Neural cell (in vitro differentiated cells): ENCODE measurements at regions not wholly inside any gene's neighbourhood (a gene's known extent, or its start where the extent isn't known, plus 50 kb on each side); places are given as distances from the start of the nearest gene placed in this dataset.

Experiments
- H2AFZ ChIP-seq: fragments of 200-600, 300-800 bp; sonication (generic), shearing (Covaris generic); 2 replicates; pipeline ENCODE4 v1.6.0; 2014; ENCODE audit warnings: low read depth, mild to moderate bottlenecking, antibody characterized with exemption, low read length, moderate library complexity
- H3F3A ChIP-seq: fragments of 200-600 bp; shearing (Covaris generic); 2 replicates; pipeline ENCODE4 v1.6.1; 2016; ENCODE audit warnings: mild to moderate bottlenecking, moderate library complexity, mixed read lengths, antibody characterized with exemption, low read length; ENCODE audit not compliant: insufficient read depth, poor library complexity, severe bottlenecking
- H3K27ac ChIP-seq: fragments of 200-600, 300-800 bp; sonication (generic), shearing (Covaris generic); 2 replicates; pipeline ENCODE4 v1.5.1; 2014; ENCODE audit warnings: mild to moderate bottlenecking, low read length, moderate library complexity
- H3K27me3 ChIP-seq: fragments of 300-800, 200-600 bp; sonication (generic), shearing (Covaris generic); 2 replicates; pipeline ENCODE4 v1.6.0; 2014; ENCODE audit warnings: mild to moderate bottlenecking, low read depth, low read length, moderate library complexity; ENCODE audit not compliant: insufficient read depth
- H3K36me3 ChIP-seq: fragments of 300-800, 200-600 bp; sonication (generic), shearing (Covaris generic); 2 replicates; pipeline ENCODE4 v1.5.1; 2014; ENCODE audit warnings: mild to moderate bottlenecking, antibody characterized with exemption, low read length, moderate library complexity; ENCODE audit not compliant: insufficient read depth
- H3K4me2 ChIP-seq: fragments of 300-800, 200-600 bp; sonication (generic), shearing (Covaris generic); 2 replicates; pipeline ENCODE4 v1.6.0; 2014; ENCODE audit warnings: mild to moderate bottlenecking, low read length
- H3K4me3 ChIP-seq: fragments of 300-800, 200-600 bp; sonication (generic), shearing (Covaris generic); 2 replicates; pipeline ENCODE4 v1.5.1; 2014; ENCODE audit warnings: mild to moderate bottlenecking, low read length, moderate library complexity
- H3K79me2 ChIP-seq: fragments of 200-600 bp; shearing (Covaris generic); replicated peaks from 2 replicates; pipeline ENCODE4 v1.6.0; 2014; ENCODE audit warnings: mild to moderate bottlenecking, low read length, moderate library complexity; ENCODE audit not compliant: insufficient read depth
- H3K9ac ChIP-seq: fragments of 300-800, 200-600 bp; sonication (generic), shearing (Covaris generic); 2 replicates; pipeline ENCODE4 v1.6.1; 2016; ENCODE audit warnings: mild to moderate bottlenecking, low read length, mixed read lengths
- H3K9me2 ChIP-seq: fragments of 200-600 bp; shearing (Covaris generic); 2 replicates; pipeline ENCODE4 v1.6.1; 2016; ENCODE audit warnings: mild to moderate bottlenecking, low read length, mixed read lengths; ENCODE audit not compliant: insufficient read depth
- H3K9me3 ChIP-seq: fragments of 200-600, 300-800 bp; sonication (generic), shearing (Covaris generic); 2 replicates; pipeline ENCODE4 v1.6.1; 2016; ENCODE audit warnings: mild to moderate bottlenecking, mixed run types, low read length, moderate library complexity, mixed read lengths
- H4K20me1 ChIP-seq: fragments of 200-600 bp; shearing (Covaris generic); 2 replicates; pipeline ENCODE4 v1.6.1; 2016; ENCODE audit warnings: mild to moderate bottlenecking, mixed run types; ENCODE audit not compliant: insufficient read depth
- EP300 ChIP-seq: fragments of 450-650 bp; conservative IDR thresholded peaks from 2 replicates; pipeline ENCODE4 v1.6.1; 2014; ENCODE audit warnings: antibody characterized with exemption, mild to moderate bottlenecking, moderate library complexity; ENCODE audit not compliant: poor library complexity, severe bottlenecking
- EZH2 ChIP-seq: fragments of 200-600, 300-800 bp; shearing (Covaris generic), sonication (generic); IDR thresholded peaks from 2 replicates; pipeline ENCODE4 v1.6.1; 2014; ENCODE audit warnings: antibody characterized with exemption, low read length, borderline replicate concordance, mild to moderate bottlenecking; ENCODE audit not compliant: insufficient read depth, poor library complexity, severe bottlenecking
- MXI1 ChIP-seq: fragments of 450-650 bp; conservative IDR thresholded peaks from 2 replicates; pipeline ENCODE4 v1.6.1; 2014; ENCODE audit warnings: antibody characterized with exemption, mild to moderate bottlenecking; ENCODE audit not compliant: poor library complexity, severe bottlenecking
- POLR2AphosphoS5 ChIP-seq: IDR thresholded peaks from 2 replicates; pipeline ENCODE4 v1.6.1; 2012
- RAD21 ChIP-seq: fragments of 450-650 bp; conservative IDR thresholded peaks from 2 replicates; pipeline ENCODE4 v1.6.1; 2014; ENCODE audit warnings: antibody characterized with exemption, mild to moderate bottlenecking, moderate library complexity
- SMC3 ChIP-seq: fragments of 450-650 bp; conservative IDR thresholded peaks from 2 replicates; pipeline ENCODE4 v1.6.1; 2014; ENCODE audit warnings: antibody characterized with exemption, mild to moderate bottlenecking, moderate library complexity; ENCODE audit not compliant: poor library complexity
- TAF1 ChIP-seq: IDR thresholded peaks from 2 replicates; pipeline ENCODE4 v1.6.1; 2012; ENCODE audit warnings: low read depth
- TF ChIP-seq, protein P1 (sequence below): IDR thresholded peaks from 2 replicates; pipeline ENCODE4 v1.6.1; 2012; ENCODE audit warnings: borderline replicate concordance
- TF ChIP-seq, protein P2 (sequence below): fragments of 450-650 bp; IDR thresholded peaks from 2 replicates; pipeline ENCODE4 v1.5.1; 2014; ENCODE audit warnings: antibody characterized with exemption, mild to moderate bottlenecking, moderate library complexity; ENCODE audit not compliant: poor library complexity, severe bottlenecking

GRCh38 chr1:57986432-57986831, 560.1 kb downstream of the OMA1 start:
- Histone ChIP-seq H3K27ac (no peak overlapping the region), H3K27me3 (no peaks in the 10 kb centered on the region), H3K9me3 (no peaks in the 10 kb centered on the region), H3K4me2 (no peak overlapping the region), H3K4me3 (no peak overlapping the region), H3F3A (no peaks in the 10 kb centered on the region), H4K20me1 (no peaks in the 10 kb centered on the region), H3K79me2 (no peaks in the 10 kb centered on the region), H3K36me3 (no peaks in the 10 kb centered on the region), H3K9me2 (no peaks in the 10 kb centered on the region), H2AFZ (no peak overlapping the region), H3K9ac (no peak overlapping the region)
- TF ChIP-seq TAF1 (no peak), RAD21 (no peak), EP300 (no peak), POLR2AphosphoS5 (no peak), EZH2 (no peak), SMC3 (no peak), MXI1 (no peak)
- TF ChIP-seq, protein P1, sequence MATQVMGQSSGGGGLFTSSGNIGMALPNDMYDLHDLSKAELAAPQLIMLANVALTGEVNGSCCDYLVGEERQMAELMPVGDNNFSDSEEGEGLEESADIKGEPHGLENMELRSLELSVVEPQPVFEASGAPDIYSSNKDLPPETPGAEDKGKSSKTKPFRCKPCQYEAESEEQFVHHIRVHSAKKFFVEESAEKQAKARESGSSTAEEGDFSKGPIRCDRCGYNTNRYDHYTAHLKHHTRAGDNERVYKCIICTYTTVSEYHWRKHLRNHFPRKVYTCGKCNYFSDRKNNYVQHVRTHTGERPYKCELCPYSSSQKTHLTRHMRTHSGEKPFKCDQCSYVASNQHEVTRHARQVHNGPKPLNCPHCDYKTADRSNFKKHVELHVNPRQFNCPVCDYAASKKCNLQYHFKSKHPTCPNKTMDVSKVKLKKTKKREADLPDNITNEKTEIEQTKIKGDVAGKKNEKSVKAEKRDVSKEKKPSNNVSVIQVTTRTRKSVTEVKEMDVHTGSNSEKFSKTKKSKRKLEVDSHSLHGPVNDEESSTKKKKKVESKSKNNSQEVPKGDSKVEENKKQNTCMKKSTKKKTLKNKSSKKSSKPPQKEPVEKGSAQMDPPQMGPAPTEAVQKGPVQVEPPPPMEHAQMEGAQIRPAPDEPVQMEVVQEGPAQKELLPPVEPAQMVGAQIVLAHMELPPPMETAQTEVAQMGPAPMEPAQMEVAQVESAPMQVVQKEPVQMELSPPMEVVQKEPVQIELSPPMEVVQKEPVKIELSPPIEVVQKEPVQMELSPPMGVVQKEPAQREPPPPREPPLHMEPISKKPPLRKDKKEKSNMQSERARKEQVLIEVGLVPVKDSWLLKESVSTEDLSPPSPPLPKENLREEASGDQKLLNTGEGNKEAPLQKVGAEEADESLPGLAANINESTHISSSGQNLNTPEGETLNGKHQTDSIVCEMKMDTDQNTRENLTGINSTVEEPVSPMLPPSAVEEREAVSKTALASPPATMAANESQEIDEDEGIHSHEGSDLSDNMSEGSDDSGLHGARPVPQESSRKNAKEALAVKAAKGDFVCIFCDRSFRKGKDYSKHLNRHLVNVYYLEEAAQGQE = no peak
- TF ChIP-seq, protein P2, sequence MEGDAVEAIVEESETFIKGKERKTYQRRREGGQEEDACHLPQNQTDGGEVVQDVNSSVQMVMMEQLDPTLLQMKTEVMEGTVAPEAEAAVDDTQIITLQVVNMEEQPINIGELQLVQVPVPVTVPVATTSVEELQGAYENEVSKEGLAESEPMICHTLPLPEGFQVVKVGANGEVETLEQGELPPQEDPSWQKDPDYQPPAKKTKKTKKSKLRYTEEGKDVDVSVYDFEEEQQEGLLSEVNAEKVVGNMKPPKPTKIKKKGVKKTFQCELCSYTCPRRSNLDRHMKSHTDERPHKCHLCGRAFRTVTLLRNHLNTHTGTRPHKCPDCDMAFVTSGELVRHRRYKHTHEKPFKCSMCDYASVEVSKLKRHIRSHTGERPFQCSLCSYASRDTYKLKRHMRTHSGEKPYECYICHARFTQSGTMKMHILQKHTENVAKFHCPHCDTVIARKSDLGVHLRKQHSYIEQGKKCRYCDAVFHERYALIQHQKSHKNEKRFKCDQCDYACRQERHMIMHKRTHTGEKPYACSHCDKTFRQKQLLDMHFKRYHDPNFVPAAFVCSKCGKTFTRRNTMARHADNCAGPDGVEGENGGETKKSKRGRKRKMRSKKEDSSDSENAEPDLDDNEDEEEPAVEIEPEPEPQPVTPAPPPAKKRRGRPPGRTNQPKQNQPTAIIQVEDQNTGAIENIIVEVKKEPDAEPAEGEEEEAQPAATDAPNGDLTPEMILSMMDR = no peak

DNA sequence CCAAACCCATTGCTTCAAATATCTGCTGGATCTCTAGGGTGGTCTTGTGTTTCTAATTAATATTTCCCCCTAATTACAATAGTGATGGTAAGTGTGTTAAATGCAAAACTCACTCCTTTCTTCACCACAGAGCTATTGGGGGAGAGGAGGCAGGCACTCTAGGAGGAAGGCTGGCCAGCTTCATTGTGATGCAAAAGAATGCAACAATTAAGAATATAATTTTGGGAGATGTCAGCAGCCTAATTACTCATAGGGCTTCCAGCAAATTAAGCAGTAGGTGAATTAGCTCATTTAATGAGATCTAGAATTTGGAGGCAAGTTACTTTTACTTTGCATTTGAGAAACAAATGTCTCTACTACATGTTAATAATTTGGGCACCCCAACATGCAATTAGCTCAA, 560.4 kb upstream of the DAB1 start:
- no peak overlapping the region for H2AFZ ChIP-seq
- no peak overlapping the region for H3K4me3 ChIP-seq
- no peaks in the 10 kb centered on the region for H4K20me1 ChIP-seq
- H3K79me2 ChIP-seq = no peaks in the 10 kb centered on the region
- H3K9me3 ChIP-seq = no peaks in the 10 kb centered on the region
- H3K9me2 ChIP-seq = no peaks in the 10 kb centered on the region
- H3K27me3 ChIP-seq = no peaks in the 10 kb centered on the region
- H3F3A ChIP-seq = no peaks in the 10 kb centered on the region
- no peak overlapping the region for H3K4me2 ChIP-seq
- H3K9ac ChIP-seq = no peak overlapping the region
- no peak overlapping the region for H3K27ac ChIP-seq
- no peaks in the 10 kb centered on the region for H3K36me3 ChIP-seq
- no peak for TF ChIP-seq SMC3
- no peak for TF ChIP-seq EZH2
- TF ChIP-seq, protein P1 = no peak
- TF ChIP-seq POLR2AphosphoS5 = no peak
- TF ChIP-seq EP300 = no peak
- TF ChIP-seq, protein P2 = no peak
- TF ChIP-seq TAF1 = no peak
- TF ChIP-seq RAD21 = no peak
- TF ChIP-seq MXI1 = no peak
